ENCODE measurements at regions not wholly inside any gene's neighbourhood (a gene's known extent, or its start where the extent isn't known, plus 50 kb on each side); places are given as distances from the start of the nearest gene placed in this dataset.

GRCh38 chr7:66443946-66444345 is 184.7 kb upstream of the KCTD7 start:
- no peak for TF ChIP-seq YY1 (IDR thresholded peaks at IDR 0.05; ENCODE audit: insufficient read depth, insufficient read length)
- TF ChIP-seq SUZ12 (IDR thresholded peaks at IDR 0.05; ENCODE audit: extremely low read depth, insufficient read depth, insufficient read length): no peak
- TF ChIP-seq ZNF274 (IDR thresholded peaks at IDR 0.05; ENCODE audit: low read depth, low read length): no peak
